ENCODE measurements at regions not wholly inside any gene's neighbourhood (a gene's known extent, or its start where the extent isn't known, plus 50 kb on each side); places are given as distances from the start of the nearest gene placed in this dataset.

- TF ChIP-seq ZNF274 (IDR thresholded peaks at IDR 0.05; ENCODE audit: low read depth, low read length) (no peak), SUZ12 (IDR thresholded peaks at IDR 0.05; ENCODE audit: extremely low read depth, insufficient read depth, insufficient read length) (no peak)
Observed at GRCh38 chr10:2488446-2489005, 578.8 kb upstream of the PFKP start.

Data from NT2/D1 (cell line).